Neural progenitor cell (in vitro differentiated cells): ENCODE measurements at regions not wholly inside any gene's neighbourhood (a gene's known extent, or its start where the extent isn't known, plus 50 kb on each side); places are given as distances from the start of the nearest gene placed in this dataset.

Experiments
- DNase-seq: peaks from one replicate; pipeline ENCODE4 v3.0.0-alpha.2; 2016; ENCODE audit warnings: low spot score
- H2AFZ ChIP-seq: fragments of 200-600 bp; sonication (generic); replicated peaks from 2 replicates; pipeline ENCODE4 v1.6.1; 2016; ENCODE audit warnings: antibody characterized with exemption
- H3F3A ChIP-seq: fragments of 200-600 bp; sonication (generic); 2 replicates; pipeline ENCODE4 v1.6.1; 2016; ENCODE audit warnings: antibody characterized with exemption, low read depth
- H3K27ac ChIP-seq: fragments of 200-600 bp; sonication (generic); 2 replicates; pipeline ENCODE4 v1.5.1; 2016; ENCODE audit warnings: mild to moderate bottlenecking
- H3K27me3 ChIP-seq: fragments of 200-600 bp; sonication (generic); 2 replicates; pipeline ENCODE4 v1.6.1; 2016; ENCODE audit warnings: mild to moderate bottlenecking, moderate library complexity
- H3K36me3 ChIP-seq: fragments of 200-600 bp; sonication (generic); 2 replicates; pipeline ENCODE4 v1.5.1; 2016
- H3K4me1 ChIP-seq: fragments of 200-600 bp; sonication (generic); 2 replicates; pipeline ENCODE4 v1.6.1; 2016; ENCODE audit warnings: mixed run types
- H3K4me2 ChIP-seq: fragments of 200-600 bp; sonication (generic); 2 replicates; pipeline ENCODE4 v1.6.1; 2016
- H3K4me3 ChIP-seq: fragments of 200-600 bp; sonication (generic); 2 replicates; pipeline ENCODE4 v1.5.1; 2016
- H3K79me2 ChIP-seq: fragments of 200-600 bp; sonication (generic); 2 replicates; pipeline ENCODE4 v1.6.1; 2016; ENCODE audit warnings: low read depth
- H3K9ac ChIP-seq: fragments of 200-600 bp; sonication (generic); 2 replicates; pipeline ENCODE4 v1.6.1; 2016
- H3K9me3 ChIP-seq: fragments of 200-600 bp; sonication (generic); 2 replicates; pipeline ENCODE4 v1.5.1; 2016; ENCODE audit warnings: low read depth
- H4K20me1 ChIP-seq: fragments of 200-600 bp; sonication (generic); 2 replicates; pipeline ENCODE4 v1.6.1; 2016; ENCODE audit warnings: low read depth
- H3K27ac Mint-ChIP-seq: 3 replicates; pipeline ENCODE4 v1.8.0; 2021; ENCODE audit warnings: mixed read lengths
- H3K27me3 Mint-ChIP-seq: 2 replicates; pipeline ENCODE4 v1.8.0; 2022; ENCODE audit warnings: low read depth, mild to moderate bottlenecking, inconsistent platforms, moderate library complexity, mixed read lengths; ENCODE audit not compliant: insufficient read depth
- H3K36me3 Mint-ChIP-seq: 3 replicates; pipeline ENCODE4 v1.8.0; 2021; ENCODE audit warnings: mixed read lengths
- H3K4me1 Mint-ChIP-seq: 3 replicates; pipeline ENCODE4 v1.8.0; 2021; ENCODE audit warnings: mixed read lengths
- H3K4me3 Mint-ChIP-seq: 3 replicates; pipeline ENCODE4 v1.8.0; 2021; ENCODE audit warnings: mild to moderate bottlenecking, moderate library complexity, mixed read lengths
- H3K9me3 Mint-ChIP-seq: 3 replicates; pipeline ENCODE4 v1.8.0; 2020; ENCODE audit warnings: mixed read lengths
- EZH2 ChIP-seq: fragments of 200-600 bp; sonication (generic); IDR thresholded peaks from 2 replicates; pipeline ENCODE4 v1.6.1; 2017; ENCODE audit warnings: antibody characterized with exemption, mild to moderate bottlenecking, moderate library complexity
- EZH2phosphoT487 ChIP-seq: fragments of 200-600 bp; sonication (generic); IDR thresholded peaks from 2 replicates; pipeline ENCODE4 v1.6.1; 2017; ENCODE audit warnings: antibody characterized with exemption
- TF ChIP-seq, protein P1 (sequence below): fragments of 200-600 bp; sonication (generic); IDR thresholded peaks from 2 replicates; pipeline ENCODE4 v1.5.1; 2017; ENCODE audit warnings: antibody characterized with exemption, mild to moderate bottlenecking

- H3K9ac ChIP-seq: no peak overlapping the region
- H3K4me3 Mint-ChIP-seq: peak overlapping the region; percentile 68
- H3K27me3 Mint-ChIP-seq: peaks cover 30% of the 10 kb centered on the region
- no peaks in the 10 kb centered on the region for H3F3A ChIP-seq
- H4K20me1 ChIP-seq: no peaks in the 10 kb centered on the region
- no peaks in the 10 kb centered on the region for H3K36me3 ChIP-seq
- H3K27ac ChIP-seq: no peak overlapping the region
- peak overlapping the region; percentile 83 for H2AFZ ChIP-seq
- peak overlapping the region; percentile 41 for H3K4me3 ChIP-seq
- no peaks in the 10 kb centered on the region for H3K79me2 ChIP-seq
- no peaks in the 10 kb centered on the region for H3K9me3 ChIP-seq
- H3K27me3 ChIP-seq: peaks cover 65% of the 10 kb centered on the region
- peak overlapping the region; percentile 77 for H3K4me2 ChIP-seq
- DNase-seq: peak; percentile 90
- no peaks in the 10 kb centered on the region for H3K36me3 Mint-ChIP-seq
- H3K9me3 Mint-ChIP-seq: no peaks in the 10 kb centered on the region
- TF ChIP-seq EZH2: peak; percentile 76
- TF ChIP-seq EZH2phosphoT487: peak; percentile 53
- TF ChIP-seq, protein P1, sequence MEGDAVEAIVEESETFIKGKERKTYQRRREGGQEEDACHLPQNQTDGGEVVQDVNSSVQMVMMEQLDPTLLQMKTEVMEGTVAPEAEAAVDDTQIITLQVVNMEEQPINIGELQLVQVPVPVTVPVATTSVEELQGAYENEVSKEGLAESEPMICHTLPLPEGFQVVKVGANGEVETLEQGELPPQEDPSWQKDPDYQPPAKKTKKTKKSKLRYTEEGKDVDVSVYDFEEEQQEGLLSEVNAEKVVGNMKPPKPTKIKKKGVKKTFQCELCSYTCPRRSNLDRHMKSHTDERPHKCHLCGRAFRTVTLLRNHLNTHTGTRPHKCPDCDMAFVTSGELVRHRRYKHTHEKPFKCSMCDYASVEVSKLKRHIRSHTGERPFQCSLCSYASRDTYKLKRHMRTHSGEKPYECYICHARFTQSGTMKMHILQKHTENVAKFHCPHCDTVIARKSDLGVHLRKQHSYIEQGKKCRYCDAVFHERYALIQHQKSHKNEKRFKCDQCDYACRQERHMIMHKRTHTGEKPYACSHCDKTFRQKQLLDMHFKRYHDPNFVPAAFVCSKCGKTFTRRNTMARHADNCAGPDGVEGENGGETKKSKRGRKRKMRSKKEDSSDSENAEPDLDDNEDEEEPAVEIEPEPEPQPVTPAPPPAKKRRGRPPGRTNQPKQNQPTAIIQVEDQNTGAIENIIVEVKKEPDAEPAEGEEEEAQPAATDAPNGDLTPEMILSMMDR: peak; percentile 98
- peaks cover 1% of the 10 kb centered on the region for H3K4me1 ChIP-seq
- peaks cover 13% of the 10 kb centered on the region for H3K4me1 Mint-ChIP-seq
- no peak overlapping the region for H3K27ac Mint-ChIP-seq
Observed at GRCh38 chr15:98421419-98422129, 226.8 kb upstream of the IGF1R start.

DNA sequence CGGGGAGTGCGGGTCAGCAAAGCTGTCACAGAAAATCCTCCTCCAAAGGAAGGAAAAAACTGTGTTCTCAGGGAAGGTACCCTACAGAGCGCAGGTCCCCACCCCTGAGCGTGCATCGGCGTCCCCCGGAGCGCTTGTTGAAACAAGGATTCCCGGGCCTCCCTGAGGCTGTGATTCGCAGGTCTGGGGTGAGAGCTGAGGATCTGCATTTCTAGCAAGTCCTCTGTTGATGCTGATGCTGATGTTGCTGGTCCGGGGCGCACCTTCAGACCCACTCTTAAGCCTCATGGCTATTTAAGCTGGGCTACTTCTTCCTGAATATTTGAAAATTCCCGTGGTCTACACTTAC lies 226.2 kb upstream of the IGF1R start:
- H3F3A ChIP-seq: no peaks in the 10 kb centered on the region
- peaks cover 70% of the 10 kb centered on the region for H3K27me3 ChIP-seq
- Mint-ChIP-seq H3K27ac (no peak overlapping the region), H3K4me1 (peaks cover 12% of the 10 kb centered on the region), H3K36me3 (no peaks in the 10 kb centered on the region), H3K4me3 (peak overlapping the region; percentile 68), H3K27me3 (peaks cover 33% of the 10 kb centered on the region), H3K9me3 (no peaks in the 10 kb centered on the region)
- H3K9me3 ChIP-seq: no peaks in the 10 kb centered on the region
- no peak for DNase-seq
- TF ChIP-seq, protein P1: no peak
- TF ChIP-seq EZH2: peak; percentile 67
- H3K9ac ChIP-seq: no peak overlapping the region
- no peaks in the 10 kb centered on the region for H4K20me1 ChIP-seq
- H3K4me3 ChIP-seq: peak overlapping the region; percentile 41
- peak overlapping the region; percentile 77 for H3K4me2 ChIP-seq
- H2AFZ ChIP-seq: peak overlapping the region; percentile 83
- no peaks in the 10 kb centered on the region for H3K36me3 ChIP-seq
- H3K4me1 ChIP-seq: no peaks in the 10 kb centered on the region
- H3K27ac ChIP-seq: no peak overlapping the region
- H3K79me2 ChIP-seq: no peaks in the 10 kb centered on the region

GRCh38 chr15:98425173-98425572 lies 223.2 kb upstream of the IGF1R start:
- peaks cover 47% of the 10 kb centered on the region for H3K27me3 Mint-ChIP-seq
- H3K4me2 ChIP-seq: no peak overlapping the region

More at GRCh38 chr15:98425173-98425572, 223.2 kb upstream of the IGF1R start:
- TF ChIP-seq, protein P1: no peak
- TF ChIP-seq EZH2phosphoT487 (no peak), EZH2 (no peak)
- Histone ChIP-seq H3K36me3 (no peaks in the 10 kb centered on the region), H3K9me3 (no peaks in the 10 kb centered on the region), H2AFZ (no peak overlapping the region), H3K9ac (no peak overlapping the region), H3K27me3 (peaks cover 100% of the 10 kb centered on the region), H3K4me3 (no peak overlapping the region), H3K79me2 (no peaks in the 10 kb centered on the region), H3F3A (no peaks in the 10 kb centered on the region), H4K20me1 (no peaks in the 10 kb centered on the region), H3K27ac (no peak overlapping the region), H3K4me1 (no peaks in the 10 kb centered on the region)
- DNase-seq: no peak
- H3K4me1 Mint-ChIP-seq: peaks cover 2% of the 10 kb centered on the region
- peaks cover 6% of the 10 kb centered on the region for H3K9me3 Mint-ChIP-seq
- no peaks in the 10 kb centered on the region for H3K36me3 Mint-ChIP-seq
- H3K27ac Mint-ChIP-seq: no peak overlapping the region
- no peak overlapping the region for H3K4me3 Mint-ChIP-seq
